HG02763 (cell line): ENCODE measurements at regions not wholly inside any gene's neighbourhood (a gene's known extent, or its start where the extent isn't known, plus 50 kb on each side); places are given as distances from the start of the nearest gene placed in this dataset.
"Not testable (repeated sequence)": the region's sequence is repeated elsewhere in the genome, so short reads cannot be mapped to it uniquely, and the experiment has no call there.

ENCODE experiments used
- ATAC-seq: cut with Tn5 transposase; IDR thresholded peaks from one replicate; pipeline ENCODE4 v1.9.1; 2021; ENCODE audit warnings: mild to moderate bottlenecking, moderate library complexity; ENCODE audit not compliant: unreplicated experiment

GRCh38 chr6:106855117-106855516, 119.4 kb downstream of the CD24 start:
- no peak for ATAC-seq

- ATAC-seq: no peak
Observed at GRCh38 chr6:106849676-106850332, 124.7 kb downstream of the CD24 start.

DNA sequence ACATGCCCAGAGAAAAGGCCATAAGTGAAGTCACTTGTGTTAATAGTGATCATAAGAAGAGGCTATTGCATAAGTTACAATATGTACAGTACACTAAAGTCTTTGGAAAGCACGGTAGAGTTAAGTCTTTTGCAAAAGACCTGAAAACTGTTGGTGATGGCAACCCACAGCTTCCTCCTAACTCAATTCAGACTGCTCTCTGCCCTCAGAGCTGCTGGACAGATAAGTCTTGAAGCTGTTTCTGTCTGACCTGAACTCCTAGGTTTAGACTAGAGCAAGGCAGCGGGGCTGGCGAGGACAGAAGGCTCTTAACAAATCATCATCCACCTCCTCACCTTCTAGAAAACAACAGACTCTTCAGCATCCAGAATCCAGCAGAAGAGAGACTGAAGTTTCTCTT, 125.4 kb downstream of the CD24 start:
- no peak for ATAC-seq

DNA sequence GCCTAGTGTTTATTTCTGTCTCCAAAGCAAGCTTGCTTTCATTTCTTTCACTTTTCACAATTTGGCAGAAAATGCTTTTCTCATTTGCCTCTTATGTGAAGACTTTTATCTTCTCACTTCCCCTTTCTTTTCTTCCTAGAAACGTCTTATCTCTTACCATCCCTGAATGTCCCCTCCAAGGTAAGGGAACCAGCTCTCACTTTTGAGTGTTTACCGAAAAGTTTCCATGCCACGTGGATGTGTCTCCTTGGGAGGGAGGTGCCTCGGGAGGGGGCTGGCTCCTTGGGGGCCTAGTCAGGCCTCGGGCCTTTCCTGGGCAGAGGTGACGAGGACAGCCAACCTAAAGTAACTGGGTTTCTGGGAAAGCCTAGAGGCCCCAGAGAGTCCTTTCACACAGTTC, 127.4 kb downstream of the CD24 start:
- no peak for ATAC-seq

GRCh38 chr6:106844930-106845329, 129.6 kb downstream of the CD24 start:
- peak; percentile 48 for ATAC-seq

DNA sequence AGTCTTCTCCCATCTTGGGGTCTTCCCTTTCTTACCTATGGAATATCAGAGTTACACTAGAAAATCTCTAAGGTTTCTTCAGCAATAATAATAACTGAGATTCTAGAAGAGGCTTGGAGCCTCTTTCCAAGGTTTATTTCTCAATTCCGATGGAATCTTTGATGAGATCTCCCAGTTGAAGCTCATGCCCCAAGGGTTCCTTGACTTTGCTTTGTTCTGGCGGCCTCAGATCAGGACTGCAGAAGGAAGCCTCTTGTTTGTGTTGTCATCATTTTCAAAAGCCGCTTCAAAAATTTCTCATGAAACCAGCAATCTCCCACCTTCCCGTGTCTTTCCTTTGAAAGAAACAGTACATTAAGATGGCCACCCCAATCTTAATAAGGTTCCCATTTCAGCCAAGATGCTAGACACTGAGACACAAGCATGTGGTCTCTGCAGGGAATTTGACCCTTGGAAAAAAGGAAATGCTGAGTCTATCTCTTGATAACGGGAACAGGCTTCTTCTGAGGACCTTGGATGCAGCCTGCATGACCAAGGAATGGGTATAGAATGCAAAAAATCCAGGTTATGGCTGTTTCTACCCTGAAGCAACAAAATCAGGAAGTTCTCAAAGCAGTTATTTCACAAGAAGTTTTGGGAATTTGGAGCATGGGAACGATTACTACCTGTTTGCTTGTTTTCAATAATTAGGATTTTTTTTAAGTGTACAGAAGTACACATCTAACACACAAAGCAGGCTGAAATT, 141.6 kb downstream of the CD24 start:
- ATAC-seq: no peak

DNA sequence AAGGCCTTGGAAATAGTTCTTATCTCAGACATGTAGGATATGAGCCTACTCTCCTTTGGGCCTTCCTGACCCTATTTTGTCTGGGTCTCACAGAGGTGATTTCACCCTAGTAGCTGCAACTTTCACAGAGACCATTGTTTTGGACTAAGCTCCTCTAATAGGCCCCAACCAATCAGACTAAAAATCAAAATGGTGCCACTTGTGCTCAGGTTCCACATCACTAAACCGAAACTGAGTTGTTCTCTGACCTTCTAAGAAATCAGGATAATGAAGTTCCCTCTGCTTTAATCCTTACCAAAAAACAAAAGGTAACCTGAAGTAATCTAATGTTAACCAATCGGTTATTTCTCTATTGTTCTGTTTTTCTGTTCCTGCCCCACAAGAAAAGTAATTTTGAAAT, 143.6 kb downstream of the CD24 start:
- no peak for ATAC-seq

- no peak for ATAC-seq
Observed at GRCh38 chr6:106829451-106829850, 145.1 kb downstream of the CD24 start.

DNA sequence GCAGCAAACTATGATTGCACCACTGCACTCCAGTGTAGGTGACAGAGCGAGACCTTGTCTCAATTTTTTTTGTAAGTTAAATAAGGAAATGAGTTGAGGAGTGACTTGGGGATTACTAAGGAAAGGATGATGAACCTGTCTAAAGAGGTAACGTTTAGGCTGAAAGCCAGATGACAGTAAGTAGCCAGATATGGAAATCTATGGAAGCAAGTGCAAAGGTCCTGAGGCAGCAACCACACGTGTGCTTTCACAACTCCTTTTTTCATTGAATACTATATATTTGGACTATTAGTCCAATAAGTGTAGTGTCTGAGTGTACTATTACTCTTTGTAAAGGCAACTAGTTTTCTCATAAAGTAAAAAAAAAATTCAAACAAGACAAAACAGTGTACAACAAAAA, 147.4 kb downstream of the CD24 start:
- no peak for ATAC-seq

DNA sequence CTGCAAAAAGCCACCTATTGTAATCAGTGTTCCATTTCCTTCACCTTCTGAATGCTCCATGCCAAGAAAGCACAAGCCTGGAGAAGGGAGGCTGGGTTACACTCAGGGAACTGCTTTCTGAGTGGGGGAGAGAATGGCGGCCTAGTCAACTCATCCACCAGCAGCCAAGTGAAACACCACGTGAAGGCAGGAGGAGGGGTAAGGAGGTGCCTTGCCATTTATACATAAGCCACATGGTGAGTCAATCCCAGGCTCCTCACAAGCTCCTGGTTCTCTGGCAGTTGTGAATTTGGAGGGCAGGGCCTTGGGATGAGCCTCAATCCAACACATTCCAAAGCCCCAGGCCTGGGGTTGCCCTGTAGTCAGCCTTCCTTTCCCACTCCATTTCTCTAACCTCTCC, 149.4 kb downstream of the CD24 start:
- ATAC-seq: no peak

DNA sequence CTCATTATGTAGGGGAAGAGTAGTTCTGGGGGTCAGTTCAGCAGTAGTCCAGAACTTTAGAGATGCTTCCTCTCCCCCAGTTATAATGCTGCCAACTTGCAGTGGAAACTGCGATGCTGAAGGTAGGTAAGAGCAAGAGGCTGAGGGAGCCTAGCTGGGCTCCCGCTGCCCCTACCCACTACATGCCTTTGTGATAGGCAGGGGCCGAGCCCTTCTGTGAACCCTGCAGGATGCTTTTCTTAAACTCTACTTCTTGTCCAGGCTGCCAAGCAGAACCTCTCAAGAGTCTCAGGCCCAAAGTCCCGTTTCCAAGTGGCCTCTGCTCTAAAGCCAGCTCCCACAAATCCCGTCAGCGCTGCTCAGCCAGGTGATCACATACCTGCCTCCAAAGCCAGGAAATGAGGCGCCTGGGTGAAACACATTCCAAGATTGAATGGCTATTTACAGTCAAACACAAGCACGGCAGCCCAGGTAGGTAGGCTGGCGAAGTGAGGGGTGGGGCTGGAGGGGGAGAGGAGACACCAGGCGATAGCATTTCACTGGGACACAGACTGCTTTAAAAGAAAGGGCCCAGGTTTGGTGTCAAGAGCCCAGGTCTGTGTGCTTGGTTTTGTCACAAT, 150.7 kb downstream of the CD24 start:
- ATAC-seq: no peak

- no peak for ATAC-seq
Observed at GRCh38 chr6:106823058-106823457, 151.5 kb downstream of the CD24 start.

- ATAC-seq: no peak
Observed at GRCh38 chr6:106820412-106820852, 154.1 kb downstream of the CD24 start.

GRCh38 chr6:106811088-106811686, 163.3 kb downstream of the CD24 start:
- ATAC-seq: no peak

GRCh38 chr6:106808758-106809157, 165.8 kb downstream of the CD24 start:
- ATAC-seq: no peak

DNA sequence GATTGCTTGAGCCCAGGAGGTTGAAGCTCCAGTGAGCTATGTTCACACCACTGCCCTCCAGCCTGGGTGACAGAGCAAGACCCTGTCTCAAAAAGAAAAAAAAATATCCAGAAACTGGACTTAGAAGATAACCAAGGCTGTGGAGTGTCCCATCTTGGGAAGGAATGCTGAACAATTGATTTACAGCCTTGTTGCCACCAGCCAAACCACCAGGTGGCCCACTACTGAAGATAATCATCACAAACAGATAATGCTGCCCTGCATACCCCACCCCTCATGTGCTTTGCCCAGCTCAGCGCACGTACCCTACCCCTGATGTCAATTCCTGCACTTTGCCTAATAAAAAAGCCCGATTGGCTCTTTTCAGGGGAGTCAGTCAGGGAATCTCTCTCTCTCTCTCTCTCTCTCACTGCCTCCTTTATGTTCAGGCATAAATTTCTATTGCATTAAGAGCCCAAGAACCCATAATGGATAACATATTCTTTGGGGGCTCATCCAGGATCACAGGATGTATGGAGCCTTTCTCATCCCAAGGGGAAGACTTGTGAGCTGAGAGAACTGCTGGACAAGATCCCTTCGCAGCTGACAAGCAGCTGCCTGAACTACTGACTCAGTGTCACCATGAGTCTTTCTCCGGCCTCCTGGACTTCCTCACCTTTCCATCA, 166.4 kb downstream of the CD24 start:
- ATAC-seq: no peak

- not testable (repeated sequence) for ATAC-seq
Observed at GRCh38 chr6:106806253-106806652, 168.3 kb downstream of the CD24 start.

GRCh38 chr6:106805771-106806170, 168.8 kb downstream of the CD24 start:
- no peak for ATAC-seq

- no peak for ATAC-seq
Observed at GRCh38 chr6:106804346-106805335, 169.9 kb downstream of the CD24 start.

GRCh38 chr6:106803188-106803587, 171.3 kb downstream of the CD24 start:
- ATAC-seq: no peak
